H9 (cell line): ENCODE measurements at regions not wholly inside any gene's neighbourhood (a gene's known extent, or its start where the extent isn't known, plus 50 kb on each side); places are given as distances from the start of the nearest gene placed in this dataset.
"Not testable (repeated sequence)": the region's sequence is repeated elsewhere in the genome, so short reads cannot be mapped to it uniquely, and the experiment has no call there.

ENCODE experiments used
- DNase-seq: peaks from one replicate; pipeline ENCODE4 v3.0.0-alpha.2; 2017
- H2AFZ ChIP-seq: one replicate; pipeline ENCODE4 v1.6.1; 2013; ENCODE audit warnings: mild to moderate bottlenecking, low read length, control low read depth, moderate library complexity
- H2AK5ac ChIP-seq: 2 replicates; pipeline ENCODE4 v1.6.1; 2013; ENCODE audit warnings: low read length, control low read depth, mixed read lengths; ENCODE audit not compliant: insufficient read length
- H2BK120ac ChIP-seq: one replicate; pipeline ENCODE4 v1.6.1; 2013; ENCODE audit warnings: low read depth, mild to moderate bottlenecking, low read length, control low read depth, inconsistent platforms; ENCODE audit not compliant: poor library complexity, severe bottlenecking
- H2BK12ac ChIP-seq: 2 replicates; pipeline ENCODE4 v1.6.1; 2013; ENCODE audit warnings: low read length, control low read depth, mixed read lengths, low read depth; ENCODE audit not compliant: insufficient read length
- H2BK15ac ChIP-seq: 2 replicates; pipeline ENCODE4 v1.6.1; 2013; ENCODE audit warnings: low read depth, low read length, control low read depth
- H2BK20ac ChIP-seq: one replicate; pipeline ENCODE4 v1.6.1; 2013; ENCODE audit warnings: low read depth, mild to moderate bottlenecking, low read length, control low read depth, inconsistent platforms; ENCODE audit not compliant: poor library complexity, severe bottlenecking
- H2BK5ac ChIP-seq: 2 replicates; pipeline ENCODE4 v1.6.1; 2013; ENCODE audit warnings: low read length, control low read depth, mixed read lengths; ENCODE audit not compliant: insufficient read length
- H3K14ac ChIP-seq: 2 replicates; pipeline ENCODE4 v1.6.1; 2013; ENCODE audit warnings: low read length, control low read depth; ENCODE audit not compliant: insufficient read depth
- H3K18ac ChIP-seq: 2 replicates; pipeline ENCODE4 v1.6.1; 2013; ENCODE audit warnings: low read depth, mild to moderate bottlenecking, mixed read lengths, low read length, control low read depth; ENCODE audit not compliant: insufficient read length
- H3K23ac ChIP-seq: 2 replicates; pipeline ENCODE4 v1.6.1; 2013; ENCODE audit warnings: low read length, control low read depth, mixed read lengths, low read depth; ENCODE audit not compliant: insufficient read length
- H3K23me2 ChIP-seq: 2 replicates; pipeline ENCODE4 v1.6.1; 2013; ENCODE audit warnings: low read depth, mild to moderate bottlenecking, mixed read lengths, low read length, control low read depth; ENCODE audit not compliant: insufficient read length, poor library complexity, severe bottlenecking
- H3K27ac ChIP-seq: 2 replicates; pipeline ENCODE4 v1.5.1; 2013; ENCODE audit warnings: low read length, control low read depth, mixed read lengths, low read depth; ENCODE audit not compliant: insufficient read length
- H3K27me3 ChIP-seq: 2 replicates; pipeline ENCODE4 v1.6.1; 2013; ENCODE audit warnings: low read length, control low read depth, inconsistent platforms; ENCODE audit not compliant: insufficient read depth
- H3K4ac ChIP-seq: 2 replicates; pipeline ENCODE4 v1.6.1; 2013; ENCODE audit warnings: low read depth, mild to moderate bottlenecking, control low read depth, inconsistent platforms, low read length, moderate library complexity
- H3K4me1 ChIP-seq: 2 replicates; pipeline ENCODE4 v1.6.1; 2013; ENCODE audit warnings: low read length, control low read depth, inconsistent platforms; ENCODE audit not compliant: insufficient read depth
- H3K4me2 ChIP-seq: 2 replicates; pipeline ENCODE4 v1.6.1; 2013; ENCODE audit warnings: low read length, control low read depth, mixed read lengths; ENCODE audit not compliant: insufficient read length, insufficient read depth
- H3K56ac ChIP-seq: 2 replicates; pipeline ENCODE4 v1.6.1; 2013; ENCODE audit warnings: low read depth, mild to moderate bottlenecking, mixed read lengths, low read length, control low read depth; ENCODE audit not compliant: insufficient read length
- H3K79me1 ChIP-seq: 2 replicates; pipeline ENCODE4 v1.6.1; 2013; ENCODE audit warnings: low read depth, mild to moderate bottlenecking, moderate library complexity, low read length, control low read depth, inconsistent platforms; ENCODE audit not compliant: insufficient read depth, poor library complexity, severe bottlenecking
- H3K79me2 ChIP-seq: 2 replicates; pipeline ENCODE4 v1.6.1; 2013; ENCODE audit warnings: low read length, control low read depth, inconsistent platforms; ENCODE audit not compliant: insufficient read depth
- H3K9ac ChIP-seq: 2 replicates; pipeline ENCODE4 v1.6.1; 2013; ENCODE audit warnings: low read length, control low read depth, mixed read lengths; ENCODE audit not compliant: insufficient read length; ENCODE audit errors: extremely low read depth
- H3K9me3 ChIP-seq: one replicate; pipeline ENCODE4 v1.6.1; 2013; ENCODE audit warnings: low read depth, low read length, inconsistent platforms; ENCODE audit not compliant: control insufficient read depth
- H3T11ph ChIP-seq: one replicate; pipeline ENCODE4 v1.6.1; 2013; ENCODE audit warnings: mild to moderate bottlenecking, low read length, control low read depth, inconsistent platforms
- H4K20me1 ChIP-seq: one replicate; pipeline ENCODE4 v1.6.1; 2013; ENCODE audit not compliant: control insufficient read depth, insufficient read length, insufficient read depth
- H4K5ac ChIP-seq: 2 replicates; pipeline ENCODE4 v1.6.1; 2013; ENCODE audit warnings: low read depth, mild to moderate bottlenecking, mixed read lengths, low read length, control low read depth; ENCODE audit not compliant: insufficient read length
- H4K8ac ChIP-seq: replicated peaks from 2 replicates; pipeline ENCODE4 v1.6.1; 2013; ENCODE audit warnings: low read length, control low read depth, mixed read lengths, low read depth; ENCODE audit not compliant: insufficient read length
- H4K91ac ChIP-seq: 2 replicates; pipeline ENCODE4 v1.6.1; 2013; ENCODE audit warnings: low read depth, mild to moderate bottlenecking, moderate library complexity, mixed read lengths, low read length, control low read depth; ENCODE audit not compliant: insufficient read length
- H3K27ac Mint-ChIP-seq, 3 experiments: 2 replicates in 2 of 3; 3 replicates in 1 of 3; pipeline ENCODE4 v1.8.0; 2020 to 2021; ENCODE audit warnings: mixed read lengths in 3 of 3, mild to moderate bottlenecking in 1 of 3, moderate library complexity in 1 of 3
- H3K27me3 Mint-ChIP-seq: 2 replicates; pipeline ENCODE4 v1.8.0; 2021; ENCODE audit warnings: low read depth, mild to moderate bottlenecking, moderate library complexity, mixed read lengths
- H3K36me3 Mint-ChIP-seq, 3 experiments: 2 replicates in 2 of 3; 3 replicates in 1 of 3; pipeline ENCODE4 v1.8.0; 2020 to 2021; ENCODE audit warnings: low read depth in 3 of 3, mixed read lengths in 3 of 3; ENCODE audit not compliant: insufficient read depth in 1 of 3
- H3K4me1 Mint-ChIP-seq, 2 experiments: 2 replicates each; pipeline ENCODE4 v1.8.0; 2020; ENCODE audit warnings: mixed read lengths in 2 of 2
- H3K4me3 Mint-ChIP-seq, 2 experiments: 2 replicates in 1 of 2; 3 replicates in 1 of 2; pipeline ENCODE4 v1.8.0; 2020 to 2021; ENCODE audit warnings: mild to moderate bottlenecking in 2 of 2, mixed read lengths in 2 of 2, moderate library complexity in 1 of 2
- H3K9me3 Mint-ChIP-seq, 2 experiments: 2 replicates in 1 of 2; 3 replicates in 1 of 2; pipeline ENCODE4 v1.8.0; 2020; ENCODE audit warnings: mild to moderate bottlenecking in 2 of 2, mixed read lengths in 2 of 2, moderate library complexity in 1 of 2
- WGBS: extraction: QIAGEN DNeasy Blood & Tissue Kit; methylation state at CpG from one replicate; pipeline ENCODE4 v1.1.7; 2013; ENCODE audit warnings: missing lambda C conversion rate, low lambda C conversion rate, mixed read lengths; ENCODE audit not compliant: insufficient read length; ENCODE audit errors: extremely low coverage; 5-methylcytosine and 5-hydroxymethylcytosine counted together
- TF ChIP-seq, protein P1 (sequence below): fragments of 200-600 bp; sonication (generic); conservative IDR thresholded peaks from 3 replicates; pipeline ENCODE4 v1.8.0; 2021; ENCODE audit warnings: antibody characterized with exemption, mild to moderate bottlenecking

- H3K4me1 Mint-ChIP-seq, result no peaks in the 10 kb centered on the region
- no CpG with 5 or more reads among the region's 1 CpG for WGBS
- H3K27me3 ChIP-seq, result no peaks in the 10 kb centered on the region
Observed at GRCh38 chr14:82689948-82690347, 1156.3 kb upstream of the SEL1L start.

GRCh38 chr14:82691191-82691590 lies 1157.5 kb upstream of the SEL1L start:
- not testable (repeated sequence) for H3K9me3 Mint-ChIP-seq, H3K27ac ChIP-seq, H3K9me3 ChIP-seq, H3K27me3 Mint-ChIP-seq, H3K23ac ChIP-seq, H3K56ac ChIP-seq, H2BK120ac ChIP-seq, H2BK15ac ChIP-seq, H3K4ac ChIP-seq, H3K23me2 ChIP-seq, H2BK20ac ChIP-seq, H2BK5ac ChIP-seq, H3K27ac Mint-ChIP-seq, H3K4me1 ChIP-seq, H4K8ac ChIP-seq, DNase-seq, H4K91ac ChIP-seq, H3K4me2 ChIP-seq, H3K79me2 ChIP-seq, H3K14ac ChIP-seq, H3K79me1 ChIP-seq, H3K27me3 ChIP-seq, H4K5ac ChIP-seq, H3K9ac ChIP-seq, H3K36me3 Mint-ChIP-seq, H2BK12ac ChIP-seq, H3K4me3 Mint-ChIP-seq, H3K4me1 Mint-ChIP-seq, H2AFZ ChIP-seq, H3T11ph ChIP-seq, H4K20me1 ChIP-seq, H2AK5ac ChIP-seq, H3K18ac ChIP-seq

More at GRCh38 chr14:82689948-82690347, 1156.3 kb upstream of the SEL1L start:
- Mint-ChIP-seq H3K36me3 (no peaks in the 10 kb centered on the region), H3K4me3 (no peak overlapping the region), H3K9me3 (no peaks in the 10 kb centered on the region), H3K27me3 (no peaks in the 10 kb centered on the region), H3K27ac (no peak overlapping the region)
- Histone ChIP-seq H3K23ac (no peak overlapping the region), H4K5ac (no peak overlapping the region), H3K9me3 (no peaks in the 10 kb centered on the region), H3K56ac (no peak overlapping the region), H3K18ac (no peak overlapping the region), H3K4me1 (no peaks in the 10 kb centered on the region), H4K20me1 (no peaks in the 10 kb centered on the region), H2BK5ac (no peak overlapping the region), H4K91ac (no peak overlapping the region), H2BK120ac (no peak overlapping the region), H3K9ac (no peak overlapping the region), H3K4me2 (no peak overlapping the region), H4K8ac (no peak overlapping the region), H3T11ph (no peak overlapping the region), H3K4ac (no peak overlapping the region), H3K79me1 (no peaks in the 10 kb centered on the region), H2BK15ac (no peak overlapping the region), H3K23me2 (no peaks in the 10 kb centered on the region), H3K79me2 (no peaks in the 10 kb centered on the region), H2BK12ac (no peak overlapping the region), H2AK5ac (no peak overlapping the region), H2AFZ (no peak overlapping the region), H2BK20ac (no peak overlapping the region), H3K27ac (no peak overlapping the region), H3K14ac (no peak overlapping the region)
- TF ChIP-seq, protein P1, sequence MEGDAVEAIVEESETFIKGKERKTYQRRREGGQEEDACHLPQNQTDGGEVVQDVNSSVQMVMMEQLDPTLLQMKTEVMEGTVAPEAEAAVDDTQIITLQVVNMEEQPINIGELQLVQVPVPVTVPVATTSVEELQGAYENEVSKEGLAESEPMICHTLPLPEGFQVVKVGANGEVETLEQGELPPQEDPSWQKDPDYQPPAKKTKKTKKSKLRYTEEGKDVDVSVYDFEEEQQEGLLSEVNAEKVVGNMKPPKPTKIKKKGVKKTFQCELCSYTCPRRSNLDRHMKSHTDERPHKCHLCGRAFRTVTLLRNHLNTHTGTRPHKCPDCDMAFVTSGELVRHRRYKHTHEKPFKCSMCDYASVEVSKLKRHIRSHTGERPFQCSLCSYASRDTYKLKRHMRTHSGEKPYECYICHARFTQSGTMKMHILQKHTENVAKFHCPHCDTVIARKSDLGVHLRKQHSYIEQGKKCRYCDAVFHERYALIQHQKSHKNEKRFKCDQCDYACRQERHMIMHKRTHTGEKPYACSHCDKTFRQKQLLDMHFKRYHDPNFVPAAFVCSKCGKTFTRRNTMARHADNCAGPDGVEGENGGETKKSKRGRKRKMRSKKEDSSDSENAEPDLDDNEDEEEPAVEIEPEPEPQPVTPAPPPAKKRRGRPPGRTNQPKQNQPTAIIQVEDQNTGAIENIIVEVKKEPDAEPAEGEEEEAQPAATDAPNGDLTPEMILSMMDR, result no peak
- no peak for DNase-seq
